Vagina (tissue), 2 donors: ENCODE measurements at regions not wholly inside any gene's neighbourhood (a gene's known extent, or its start where the extent isn't known, plus 50 kb on each side); places are given as distances from the start of the nearest gene placed in this dataset.

ENCODE experiments used
- POLR2A ChIP-seq, 2 donors: fragments of 450-650 bp; IDR thresholded peaks; one replicate each; pipeline ENCODE4 v1.6.1; 2017; ENCODE audit warnings: antibody characterized with exemption in 2 of 2, mild to moderate bottlenecking in 2 of 2, moderate library complexity in 2 of 2
- TF ChIP-seq, protein P1 (sequence below), 3 experiments: fragments of 450-650 bp in 2 of 3; fragments of 200-600 bp in 1 of 3; sonication (generic) in 1 of 3; IDR thresholded peaks; one replicate each; pipeline ENCODE4 v1.5.1; 2017 to 2019; ENCODE audit warnings: antibody characterized with exemption in 3 of 3, mild to moderate bottlenecking in 2 of 3, moderate library complexity in 2 of 3

DNA sequence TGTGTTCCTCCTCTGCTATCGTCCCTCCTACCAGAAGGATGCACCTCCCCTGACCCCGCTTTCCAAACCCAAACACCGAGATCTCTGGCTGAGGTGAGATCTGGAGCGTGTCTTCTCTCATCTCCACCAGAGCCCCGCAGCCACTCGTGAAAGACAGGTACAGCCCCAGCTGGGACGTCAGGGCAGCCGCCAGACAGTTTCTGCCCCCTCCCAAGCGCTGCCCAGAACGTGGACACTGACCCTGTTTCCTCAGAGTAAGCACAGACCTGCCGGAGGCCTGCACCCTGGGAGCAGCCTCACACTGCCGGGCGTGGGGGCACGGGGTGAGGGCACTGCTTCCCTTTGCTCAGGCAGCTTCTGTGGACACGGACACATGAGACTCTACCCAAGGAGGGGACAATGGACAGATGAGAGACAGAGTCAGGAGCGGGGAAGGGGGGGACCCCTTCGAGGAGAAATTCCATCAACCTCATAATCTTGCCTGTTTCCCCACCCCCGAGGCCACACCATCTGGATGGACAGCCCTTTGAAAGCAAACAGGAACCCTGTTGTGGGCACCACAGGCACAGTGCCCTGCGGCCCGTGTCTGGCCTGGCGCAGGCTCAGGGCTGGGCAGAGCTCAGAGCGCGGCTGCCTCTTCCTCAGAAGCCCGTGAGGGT is 210.6 kb downstream of the DLL1 start:
- TF ChIP-seq, protein P1, sequence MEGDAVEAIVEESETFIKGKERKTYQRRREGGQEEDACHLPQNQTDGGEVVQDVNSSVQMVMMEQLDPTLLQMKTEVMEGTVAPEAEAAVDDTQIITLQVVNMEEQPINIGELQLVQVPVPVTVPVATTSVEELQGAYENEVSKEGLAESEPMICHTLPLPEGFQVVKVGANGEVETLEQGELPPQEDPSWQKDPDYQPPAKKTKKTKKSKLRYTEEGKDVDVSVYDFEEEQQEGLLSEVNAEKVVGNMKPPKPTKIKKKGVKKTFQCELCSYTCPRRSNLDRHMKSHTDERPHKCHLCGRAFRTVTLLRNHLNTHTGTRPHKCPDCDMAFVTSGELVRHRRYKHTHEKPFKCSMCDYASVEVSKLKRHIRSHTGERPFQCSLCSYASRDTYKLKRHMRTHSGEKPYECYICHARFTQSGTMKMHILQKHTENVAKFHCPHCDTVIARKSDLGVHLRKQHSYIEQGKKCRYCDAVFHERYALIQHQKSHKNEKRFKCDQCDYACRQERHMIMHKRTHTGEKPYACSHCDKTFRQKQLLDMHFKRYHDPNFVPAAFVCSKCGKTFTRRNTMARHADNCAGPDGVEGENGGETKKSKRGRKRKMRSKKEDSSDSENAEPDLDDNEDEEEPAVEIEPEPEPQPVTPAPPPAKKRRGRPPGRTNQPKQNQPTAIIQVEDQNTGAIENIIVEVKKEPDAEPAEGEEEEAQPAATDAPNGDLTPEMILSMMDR (IDR thresholded peaks at IDR 0.05): no peak
- TF ChIP-seq POLR2A (IDR thresholded peaks at IDR 0.05): no peak
